HG02981 (cell line): ENCODE measurements at regions not wholly inside any gene's neighbourhood (a gene's known extent, or its start where the extent isn't known, plus 50 kb on each side); places are given as distances from the start of the nearest gene placed in this dataset.
"Not testable (repeated sequence)": the region's sequence is repeated elsewhere in the genome, so short reads cannot be mapped to it uniquely, and the experiment has no call there.

Experiments used
- ATAC-seq: cut with Tn5 transposase; IDR thresholded peaks from one replicate; pipeline ENCODE4 v1.9.1; 2021; ENCODE audit warnings: mild to moderate bottlenecking, moderate library complexity; ENCODE audit not compliant: unreplicated experiment

GRCh38 chr5:91839233-91839632 is 456.1 kb upstream of the ARRDC3 start:
- ATAC-seq, result no peak

- no peak for ATAC-seq
These were observed 447.3 kb upstream of the ARRDC3 start for GRCh38 chr5:91830361-91830953.

- ATAC-seq, result no peak
These were observed 442.5 kb upstream of the ARRDC3 start for GRCh38 chr5:91825618-91826017.

- no peak for ATAC-seq
These were observed 441.3 kb upstream of the ARRDC3 start for GRCh38 chr5:91824406-91824805.

GRCh38 chr5:91820874-91821273 is 437.8 kb upstream of the ARRDC3 start:
- ATAC-seq, result no peak

GRCh38 chr5:91816681-91817080 is 433.6 kb upstream of the ARRDC3 start:
- no peak for ATAC-seq

- ATAC-seq, result no peak
These were observed 414.5 kb upstream of the ARRDC3 start for GRCh38 chr5:91797576-91797975.

- ATAC-seq, result no peak
These were observed 411.9 kb upstream of the ARRDC3 start for GRCh38 chr5:91794856-91795548.

- no peak for ATAC-seq
These were observed 411.3 kb upstream of the ARRDC3 start for GRCh38 chr5:91794455-91794854.

- ATAC-seq, result no peak
These were observed 404.6 kb upstream of the ARRDC3 start for GRCh38 chr5:91787718-91788117.

- ATAC-seq, result no peak
These were observed 394.6 kb upstream of the ARRDC3 start for GRCh38 chr5:91777671-91778070.

- ATAC-seq, result no peak
These were observed 393.1 kb upstream of the ARRDC3 start for GRCh38 chr5:91776249-91776648.

GRCh38 chr5:91770400-91770799 is 387.3 kb upstream of the ARRDC3 start:
- ATAC-seq, result no peak

- ATAC-seq, result not testable (repeated sequence)
These were observed 374.3 kb upstream of the ARRDC3 start for GRCh38 chr5:91757383-91757782.

GRCh38 chr5:91754990-91755389 is 371.9 kb upstream of the ARRDC3 start:
- no peak for ATAC-seq

GRCh38 chr5:91744470-91744869 is 361.4 kb upstream of the ARRDC3 start:
- ATAC-seq, result not testable (repeated sequence)

GRCh38 chr5:91742550-91742949 is 359.4 kb upstream of the ARRDC3 start:
- ATAC-seq, result no peak

GRCh38 chr5:91741764-91742505 is 358.8 kb upstream of the ARRDC3 start:
- no peak for ATAC-seq

GRCh38 chr5:91730026-91730425 is 346.9 kb upstream of the ARRDC3 start:
- ATAC-seq, result no peak

GRCh38 chr5:91727463-91727862 is 344.3 kb upstream of the ARRDC3 start:
- ATAC-seq, result no peak

- ATAC-seq, result no peak
These were observed 339.8 kb upstream of the ARRDC3 start for GRCh38 chr5:91722736-91723467.
